ENCODE measurements at regions not wholly inside any gene's neighbourhood (a gene's known extent, or its start where the extent isn't known, plus 50 kb on each side); places are given as distances from the start of the nearest gene placed in this dataset.

DNA sequence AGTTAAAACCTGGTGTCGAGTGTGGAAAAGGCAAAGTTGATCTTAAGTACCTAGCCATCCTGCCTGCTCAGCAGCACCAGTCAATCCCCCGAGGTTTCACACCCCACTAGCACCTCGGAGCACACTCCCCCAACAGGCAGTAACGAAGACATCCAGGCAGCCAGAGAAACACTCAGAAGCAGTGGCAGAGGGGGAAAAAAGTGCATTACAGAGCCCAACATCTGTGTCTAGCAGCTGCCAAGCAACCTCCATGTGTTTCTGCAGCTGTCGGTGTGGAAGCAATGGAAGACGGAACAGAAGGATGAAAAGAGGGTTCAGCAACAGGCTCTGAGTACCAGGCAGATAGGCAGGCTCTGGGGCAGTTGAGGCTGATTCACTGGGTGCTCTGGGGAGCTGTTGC, 73.4 kb upstream of the PROX1 start:
- TF ChIP-seq, protein P1, sequence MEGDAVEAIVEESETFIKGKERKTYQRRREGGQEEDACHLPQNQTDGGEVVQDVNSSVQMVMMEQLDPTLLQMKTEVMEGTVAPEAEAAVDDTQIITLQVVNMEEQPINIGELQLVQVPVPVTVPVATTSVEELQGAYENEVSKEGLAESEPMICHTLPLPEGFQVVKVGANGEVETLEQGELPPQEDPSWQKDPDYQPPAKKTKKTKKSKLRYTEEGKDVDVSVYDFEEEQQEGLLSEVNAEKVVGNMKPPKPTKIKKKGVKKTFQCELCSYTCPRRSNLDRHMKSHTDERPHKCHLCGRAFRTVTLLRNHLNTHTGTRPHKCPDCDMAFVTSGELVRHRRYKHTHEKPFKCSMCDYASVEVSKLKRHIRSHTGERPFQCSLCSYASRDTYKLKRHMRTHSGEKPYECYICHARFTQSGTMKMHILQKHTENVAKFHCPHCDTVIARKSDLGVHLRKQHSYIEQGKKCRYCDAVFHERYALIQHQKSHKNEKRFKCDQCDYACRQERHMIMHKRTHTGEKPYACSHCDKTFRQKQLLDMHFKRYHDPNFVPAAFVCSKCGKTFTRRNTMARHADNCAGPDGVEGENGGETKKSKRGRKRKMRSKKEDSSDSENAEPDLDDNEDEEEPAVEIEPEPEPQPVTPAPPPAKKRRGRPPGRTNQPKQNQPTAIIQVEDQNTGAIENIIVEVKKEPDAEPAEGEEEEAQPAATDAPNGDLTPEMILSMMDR (IDR thresholded peaks at IDR 0.05), result no peak
- TF ChIP-seq POLR2A (IDR thresholded peaks at IDR 0.05) (no peak), EP300 (IDR thresholded peaks at IDR 0.05; ENCODE audit: low read depth) (no peak), POLR2AphosphoS5 (IDR thresholded peaks at IDR 0.05) (no peak)
